ENCODE measurements at regions not wholly inside any gene's neighbourhood (a gene's known extent, or its start where the extent isn't known, plus 50 kb on each side); places are given as distances from the start of the nearest gene placed in this dataset.
A peak's percentile ranks its signal among the peaks of the same experiment; 100 is the strongest.

DNA sequence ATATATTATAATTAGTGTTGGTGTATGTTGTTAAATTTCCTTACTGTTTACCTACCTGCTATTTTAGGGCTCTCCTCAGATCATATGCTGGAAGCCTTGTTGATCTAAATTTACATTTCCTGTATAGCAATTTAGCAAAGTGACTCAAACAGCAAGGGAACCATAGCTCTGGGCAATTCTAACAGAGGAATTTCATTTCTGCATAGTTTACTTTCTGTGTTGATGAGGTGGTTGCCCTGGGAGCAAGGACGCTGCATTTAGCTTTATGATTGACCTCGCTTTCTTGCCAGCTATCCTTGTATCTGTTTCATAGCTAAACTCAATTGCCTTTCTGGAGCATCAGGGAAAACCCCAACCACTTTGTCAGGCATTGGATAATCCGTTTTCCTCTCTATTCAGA, 810.8 kb downstream of the GRIK2 start:
- H3K9me3 Mint-ChIP-seq (ENCODE audit: unreplicated experiment) = peaks cover 13% of the 10 kb centered on the region
- no peaks in the 10 kb centered on the region for H3K36me3 Mint-ChIP-seq (ENCODE audit: unreplicated experiment)
- peaks cover 4% of the 10 kb centered on the region for H3K4me1 Mint-ChIP-seq (ENCODE audit: unreplicated experiment)
- no peak for DNase-seq (ENCODE audit: extremely low spot score, unreplicated experiment)
- peak overlapping the region; percentile 50 for H3K27ac Mint-ChIP-seq (ENCODE audit: unreplicated experiment)
- H3K4me3 Mint-ChIP-seq (ENCODE audit: unreplicated experiment) = no peak overlapping the region
- TF ChIP-seq, protein P1, sequence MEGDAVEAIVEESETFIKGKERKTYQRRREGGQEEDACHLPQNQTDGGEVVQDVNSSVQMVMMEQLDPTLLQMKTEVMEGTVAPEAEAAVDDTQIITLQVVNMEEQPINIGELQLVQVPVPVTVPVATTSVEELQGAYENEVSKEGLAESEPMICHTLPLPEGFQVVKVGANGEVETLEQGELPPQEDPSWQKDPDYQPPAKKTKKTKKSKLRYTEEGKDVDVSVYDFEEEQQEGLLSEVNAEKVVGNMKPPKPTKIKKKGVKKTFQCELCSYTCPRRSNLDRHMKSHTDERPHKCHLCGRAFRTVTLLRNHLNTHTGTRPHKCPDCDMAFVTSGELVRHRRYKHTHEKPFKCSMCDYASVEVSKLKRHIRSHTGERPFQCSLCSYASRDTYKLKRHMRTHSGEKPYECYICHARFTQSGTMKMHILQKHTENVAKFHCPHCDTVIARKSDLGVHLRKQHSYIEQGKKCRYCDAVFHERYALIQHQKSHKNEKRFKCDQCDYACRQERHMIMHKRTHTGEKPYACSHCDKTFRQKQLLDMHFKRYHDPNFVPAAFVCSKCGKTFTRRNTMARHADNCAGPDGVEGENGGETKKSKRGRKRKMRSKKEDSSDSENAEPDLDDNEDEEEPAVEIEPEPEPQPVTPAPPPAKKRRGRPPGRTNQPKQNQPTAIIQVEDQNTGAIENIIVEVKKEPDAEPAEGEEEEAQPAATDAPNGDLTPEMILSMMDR (IDR thresholded peaks at IDR 0.05) = no peak
- no peaks in the 10 kb centered on the region for H3K27me3 Mint-ChIP-seq (ENCODE audit: unreplicated experiment)

DNA sequence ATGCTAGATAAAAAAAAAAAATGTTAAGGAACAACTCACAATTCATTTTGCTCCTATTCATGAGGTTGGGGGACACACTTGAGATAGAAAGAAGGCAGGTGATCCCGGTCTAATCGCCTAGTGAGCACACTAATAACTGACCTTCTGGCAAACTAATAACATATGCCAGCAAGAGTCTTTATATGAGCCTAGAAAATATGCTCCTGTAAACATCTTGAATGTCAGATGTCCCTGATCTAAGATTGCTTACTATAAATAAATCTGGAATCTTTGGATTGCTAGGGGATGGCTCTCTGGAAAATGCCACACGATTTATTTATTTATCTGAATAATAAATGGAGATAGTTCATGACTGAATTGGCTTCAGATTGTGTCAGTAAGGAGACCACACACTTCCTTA, 821.9 kb downstream of the GRIK2 start:
- TF ChIP-seq, protein P1 (IDR thresholded peaks at IDR 0.05) = no peak
- Mint-ChIP-seq H3K4me3 (ENCODE audit: unreplicated experiment) (no peak overlapping the region), H3K4me1 (ENCODE audit: unreplicated experiment) (peaks cover 5% of the 10 kb centered on the region), H3K36me3 (ENCODE audit: unreplicated experiment) (no peaks in the 10 kb centered on the region), H3K27me3 (ENCODE audit: unreplicated experiment) (no peaks in the 10 kb centered on the region), H3K27ac (ENCODE audit: unreplicated experiment) (no peak overlapping the region), H3K9me3 (ENCODE audit: unreplicated experiment) (no peaks in the 10 kb centered on the region)
- DNase-seq (ENCODE audit: extremely low spot score, unreplicated experiment) = no peak

DNA sequence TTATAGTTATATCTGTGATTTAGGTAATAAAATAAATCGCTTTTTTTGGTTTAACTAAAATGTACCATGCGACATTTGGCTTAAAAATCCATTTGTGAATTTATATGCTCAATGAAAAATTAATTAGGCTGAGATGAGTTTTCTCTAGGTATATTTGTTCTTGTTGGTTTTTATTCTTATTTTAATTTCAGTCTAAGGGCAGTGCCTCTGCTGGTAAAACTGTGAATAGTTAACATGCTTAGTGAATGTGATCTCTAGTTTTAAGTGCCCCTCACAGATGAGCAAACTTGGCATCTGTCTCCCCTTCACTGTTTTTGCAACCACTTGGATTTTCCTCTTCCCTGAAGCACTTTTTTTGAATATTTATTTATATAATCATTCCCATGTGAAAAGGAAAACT, 822.7 kb downstream of the GRIK2 start:
- Mint-ChIP-seq H3K4me3 (ENCODE audit: unreplicated experiment) (no peak overlapping the region), H3K27me3 (ENCODE audit: unreplicated experiment) (no peaks in the 10 kb centered on the region), H3K27ac (ENCODE audit: unreplicated experiment) (no peak overlapping the region), H3K9me3 (ENCODE audit: unreplicated experiment) (no peaks in the 10 kb centered on the region), H3K36me3 (ENCODE audit: unreplicated experiment) (no peaks in the 10 kb centered on the region), H3K4me1 (ENCODE audit: unreplicated experiment) (peaks cover 5% of the 10 kb centered on the region)
- DNase-seq (ENCODE audit: extremely low spot score, unreplicated experiment) = no peak
- TF ChIP-seq, protein P1 (IDR thresholded peaks at IDR 0.05) = peak; percentile 33

DNA sequence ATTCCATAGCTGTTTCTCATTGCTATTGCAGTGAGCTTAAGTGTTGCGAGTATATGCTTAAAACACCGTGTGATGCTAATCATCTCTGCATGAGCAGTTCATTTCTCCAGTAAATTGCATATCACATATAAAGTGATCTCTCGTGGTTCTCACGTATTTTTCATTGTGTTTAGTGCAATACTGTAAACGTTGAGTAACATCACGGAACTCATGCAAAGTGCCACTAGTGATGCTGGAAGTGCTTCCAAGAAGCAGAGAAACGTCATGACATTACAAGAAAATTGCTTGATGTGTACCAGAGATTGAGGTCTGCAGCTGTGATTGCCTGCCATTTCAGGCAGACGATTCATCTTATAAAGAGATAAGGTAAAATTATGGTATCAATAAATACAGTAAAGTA, 830.4 kb downstream of the GRIK2 start:
- no peaks in the 10 kb centered on the region for H3K36me3 Mint-ChIP-seq (ENCODE audit: unreplicated experiment)
- no peaks in the 10 kb centered on the region for H3K9me3 Mint-ChIP-seq (ENCODE audit: unreplicated experiment)
- no peak overlapping the region for H3K27ac Mint-ChIP-seq (ENCODE audit: unreplicated experiment)
- no peak for DNase-seq (ENCODE audit: extremely low spot score, unreplicated experiment)
- TF ChIP-seq, protein P1 (IDR thresholded peaks at IDR 0.05) = no peak
- H3K4me1 Mint-ChIP-seq (ENCODE audit: unreplicated experiment) = no peaks in the 10 kb centered on the region
- no peaks in the 10 kb centered on the region for H3K27me3 Mint-ChIP-seq (ENCODE audit: unreplicated experiment)
- no peak overlapping the region for H3K4me3 Mint-ChIP-seq (ENCODE audit: unreplicated experiment)

DNA sequence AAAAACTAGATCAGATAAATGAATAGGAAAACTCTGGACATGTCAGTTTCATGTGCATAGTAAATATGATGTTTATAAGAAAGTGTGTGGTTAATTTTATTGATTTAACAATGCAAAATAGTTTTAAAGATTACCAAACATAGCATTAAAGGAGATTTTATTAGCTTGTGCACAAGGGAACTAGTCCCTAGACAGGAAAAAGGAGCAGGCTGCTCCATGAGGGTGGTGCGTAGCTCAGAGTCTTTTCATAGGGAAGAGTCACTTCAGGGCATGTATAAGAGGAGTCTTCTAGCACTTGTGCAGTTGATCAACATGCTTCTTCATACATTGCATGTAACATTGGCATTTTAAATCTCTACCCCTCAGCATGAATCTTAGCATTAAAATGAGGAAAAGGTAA, 835.8 kb downstream of the GRIK2 start:
- no peaks in the 10 kb centered on the region for H3K4me1 Mint-ChIP-seq (ENCODE audit: unreplicated experiment)
- DNase-seq (ENCODE audit: extremely low spot score, unreplicated experiment) = no peak
- no peak overlapping the region for H3K27ac Mint-ChIP-seq (ENCODE audit: unreplicated experiment)
- TF ChIP-seq, protein P1 (IDR thresholded peaks at IDR 0.05) = no peak
- H3K27me3 Mint-ChIP-seq (ENCODE audit: unreplicated experiment) = no peaks in the 10 kb centered on the region
- peaks cover 10% of the 10 kb centered on the region for H3K9me3 Mint-ChIP-seq (ENCODE audit: unreplicated experiment)
- H3K36me3 Mint-ChIP-seq (ENCODE audit: unreplicated experiment) = no peaks in the 10 kb centered on the region
- no peak overlapping the region for H3K4me3 Mint-ChIP-seq (ENCODE audit: unreplicated experiment)
